NB4 (cell line): ENCODE measurements at regions not wholly inside any gene's neighbourhood (a gene's known extent, or its start where the extent isn't known, plus 50 kb on each side); places are given as distances from the start of the nearest gene placed in this dataset.

Experiments used
- DNase-seq: peaks from one replicate; pipeline ENCODE4 v3.0.0; 2010; ENCODE audit warnings: low read depth
- H3K4me3 ChIP-seq: one replicate; pipeline ENCODE4 v1.5.1; 2011; ENCODE audit warnings: mild to moderate bottlenecking, low read depth, low read length, moderate library complexity
- CTCF ChIP-seq: IDR thresholded peaks from one replicate; pipeline ENCODE4 v1.5.1; 2012; ENCODE audit warnings: low read depth, low read length
- MYC ChIP-seq: IDR thresholded peaks from 2 replicates; pipeline ENCODE4 v1.6.1; 2011; ENCODE audit warnings: low read depth, low read length
- POLR2A ChIP-seq: IDR thresholded peaks from 2 replicates; pipeline ENCODE4 v1.6.1; 2011; ENCODE audit warnings: mild to moderate bottlenecking; ENCODE audit not compliant: insufficient read length; ENCODE audit errors: extremely low read depth
- TF ChIP-seq, protein P1 (sequence below): IDR thresholded peaks from 2 replicates; pipeline ENCODE4 v1.6.1; 2011; ENCODE audit warnings: low read depth, low read length

- H3K4me3 ChIP-seq: no peak overlapping the region
- DNase-seq: no peak
- TF ChIP-seq CTCF (no peak), MYC (no peak), POLR2A (no peak)
- TF ChIP-seq, protein P1, sequence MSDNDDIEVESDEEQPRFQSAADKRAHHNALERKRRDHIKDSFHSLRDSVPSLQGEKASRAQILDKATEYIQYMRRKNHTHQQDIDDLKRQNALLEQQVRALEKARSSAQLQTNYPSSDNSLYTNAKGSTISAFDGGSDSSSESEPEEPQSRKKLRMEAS: no peak
Measured at GRCh38 chr11:32316858-32317642, 118.3 kb downstream of the WT1 start.

- no peak for DNase-seq
- no peak for TF ChIP-seq CTCF
- TF ChIP-seq POLR2A: no peak
- TF ChIP-seq, protein P1: no peak
- TF ChIP-seq MYC: no peak
- H3K4me3 ChIP-seq: no peak overlapping the region
Measured at GRCh38 chr11:32317643-32318042, 117.7 kb downstream of the WT1 start.

GRCh38 chr11:32318071-32319055, 117.0 kb downstream of the WT1 start:
- TF ChIP-seq CTCF (no peak), POLR2A (no peak), MYC (no peak)
- TF ChIP-seq, protein P1: no peak
- no peak overlapping the region for H3K4me3 ChIP-seq
- no peak for DNase-seq

DNA sequence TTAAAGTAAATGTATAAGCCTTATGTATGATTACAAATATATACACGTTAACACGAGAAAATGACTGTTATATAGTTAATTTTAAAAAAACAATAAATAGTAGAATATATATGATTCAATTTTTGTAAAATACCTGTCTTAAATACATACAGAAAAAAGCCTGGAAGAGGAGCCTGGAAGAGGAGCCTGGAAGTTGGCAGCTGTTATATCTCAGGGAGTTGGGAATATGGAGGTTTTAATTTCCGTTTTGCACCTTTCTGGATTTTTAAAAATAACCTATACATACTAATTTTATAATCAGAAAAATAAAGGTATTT, 111.6 kb downstream of the WT1 start:
- TF ChIP-seq, protein P1: no peak
- TF ChIP-seq MYC: no peak
- TF ChIP-seq POLR2A: no peak
- no peak for TF ChIP-seq CTCF
- no peak for DNase-seq
- H3K4me3 ChIP-seq: no peak overlapping the region

DNA sequence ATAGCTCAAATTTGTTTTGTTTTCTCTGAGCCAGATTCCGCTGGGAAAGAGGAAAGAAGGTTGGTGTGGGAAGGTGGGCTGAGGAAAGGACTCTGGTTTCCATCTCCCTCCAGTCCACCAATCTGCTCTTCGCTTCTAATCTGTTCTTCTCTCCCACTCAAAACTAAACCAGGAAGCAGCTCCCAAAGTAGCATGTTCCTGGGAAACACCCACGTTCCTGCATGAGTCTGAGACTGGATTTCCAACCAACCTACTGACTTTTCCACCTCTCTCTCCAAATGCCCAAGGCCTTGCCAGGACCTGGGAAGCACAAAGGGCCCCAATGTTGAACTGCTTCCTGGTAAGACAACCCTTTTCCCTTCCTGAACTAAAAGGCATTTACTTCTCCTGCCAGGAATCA, 110.2 kb downstream of the WT1 start:
- no peak overlapping the region for H3K4me3 ChIP-seq
- no peak for DNase-seq
- TF ChIP-seq, protein P1: no peak
- TF ChIP-seq CTCF (no peak), MYC (no peak), POLR2A (no peak)
